ENCODE measurements at regions not wholly inside any gene's neighbourhood (a gene's known extent, or its start where the extent isn't known, plus 50 kb on each side); places are given as distances from the start of the nearest gene placed in this dataset.
A peak's percentile ranks its signal among the peaks of the same experiment; 100 is the strongest.

DNA sequence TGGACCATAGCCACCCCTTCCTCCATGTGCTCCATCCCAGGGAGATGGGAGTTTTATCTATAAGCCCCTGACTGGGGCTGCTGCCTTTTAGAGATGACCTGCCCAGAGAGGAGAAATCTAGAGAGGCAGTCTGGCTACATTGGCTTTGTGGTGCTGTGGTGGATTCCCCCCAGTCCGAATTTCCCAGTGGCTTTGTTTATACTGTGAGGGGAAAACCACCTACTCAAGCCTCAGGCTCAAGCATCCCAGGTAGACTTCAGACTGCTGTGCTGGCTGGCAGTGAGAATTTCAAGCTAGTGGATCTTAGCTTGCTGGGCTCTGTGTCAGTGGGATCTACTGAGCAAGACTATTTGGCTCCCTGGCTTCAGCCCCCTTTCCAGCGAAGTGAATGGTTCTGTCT is 1195.7 kb upstream of the PCDH20 start (continued):
- TF ChIP-seq POLR2AphosphoS5 (IDR thresholded peaks at IDR 0.05; ENCODE audit: low read depth) = no peak
- no peak for TF ChIP-seq ETS1 (IDR thresholded peaks at IDR 0.05)

DNA sequence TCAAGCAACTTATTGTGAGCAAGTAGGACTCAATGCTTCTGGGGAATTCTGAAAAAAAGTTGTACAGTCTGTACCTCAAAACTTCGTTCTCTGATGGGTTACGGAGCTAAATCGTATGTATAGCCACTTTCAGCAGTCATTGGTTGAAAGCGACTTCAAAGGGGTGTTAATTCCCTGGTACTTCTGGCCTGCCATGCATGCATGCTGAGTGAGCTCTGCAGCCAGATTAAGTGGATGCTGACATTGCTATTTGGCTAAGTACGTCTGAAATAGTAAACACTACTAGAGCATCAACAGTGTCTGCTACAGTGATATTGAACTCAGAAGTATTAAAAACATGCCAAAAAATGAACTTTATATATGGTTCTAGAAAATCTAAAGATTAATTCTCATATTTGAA is 1183.1 kb upstream of the PCDH20 start:
- H3K36me3 ChIP-seq (ENCODE audit: insufficient read depth) = no peaks in the 10 kb centered on the region
- H3K27ac ChIP-seq (ENCODE audit: low read depth) = no peak overlapping the region
- Mint-ChIP-seq H3K36me3 (ENCODE audit: low read depth) (no peaks in the 10 kb centered on the region), H3K27ac (no peak overlapping the region), H3K9me3 (no peaks in the 10 kb centered on the region), H3K27me3 (ENCODE audit: insufficient read depth, low read depth, poor library complexity) (no peaks in the 10 kb centered on the region), H3K4me3 (no peak overlapping the region), H3K4me1 (no peaks in the 10 kb centered on the region)
- no peak overlapping the region for H3K4me3 ChIP-seq
- no peaks in the 10 kb centered on the region for H3K79me2 ChIP-seq (replicated peaks; ENCODE audit: insufficient read depth)
- H3K4me1 ChIP-seq (ENCODE audit: insufficient read depth) = no peaks in the 10 kb centered on the region
- ATAC-seq = no peak
- H2AFZ ChIP-seq = no peak overlapping the region
- H3F3A ChIP-seq (replicated peaks; ENCODE audit: low read depth) = no peaks in the 10 kb centered on the region
- no peaks in the 10 kb centered on the region for H4K20me1 ChIP-seq (replicated peaks; ENCODE audit: insufficient read depth)
- H3K9me2 ChIP-seq (ENCODE audit: insufficient read depth) = no peaks in the 10 kb centered on the region; the same call in 1 of the 2 replicates
- no peak overlapping the region for H3K4me2 ChIP-seq
- no peaks in the 10 kb centered on the region for H3K27me3 ChIP-seq (ENCODE audit: insufficient read depth)
- DNase-seq (ENCODE audit: low spot score) = peak; percentile 18
- TF ChIP-seq ETS1 (IDR thresholded peaks at IDR 0.05) = no peak
- TF ChIP-seq EZH2 (IDR thresholded peaks at IDR 0.05; ENCODE audit: low read depth, unreplicated experiment) = no peak
- no peak for TF ChIP-seq CREB1 (CRISPR knock-in tag; IDR thresholded peaks at IDR 0.05; ENCODE audit: low read depth)
- no peak for TF ChIP-seq REST (IDR thresholded peaks at IDR 0.05; ENCODE audit: unreplicated experiment)
- no peak for TF ChIP-seq EZH2phosphoT487 (IDR thresholded peaks at IDR 0.05; ENCODE audit: unreplicated experiment)
- TF ChIP-seq STAT1 (IDR thresholded peaks at IDR 0.05; ENCODE audit: unreplicated experiment) = no peak
- no peak for TF ChIP-seq JUNB (IDR thresholded peaks at IDR 0.05; ENCODE audit: unreplicated experiment)
- TF ChIP-seq NANOG (IDR thresholded peaks at IDR 0.05; ENCODE audit: borderline replicate concordance) = no peak
- no peak for TF ChIP-seq ZNF114 (CRISPR knock-in tag; IDR thresholded peaks at IDR 0.05)
- TF ChIP-seq ZNF462 (CRISPR knock-in tag; IDR thresholded peaks at IDR 0.05) = no peak
- TF ChIP-seq POLR2AphosphoS5 (IDR thresholded peaks at IDR 0.05; ENCODE audit: low read depth) = no peak
- TF ChIP-seq ZNF331 (CRISPR knock-in tag; IDR thresholded peaks at IDR 0.05; ENCODE audit: low read depth) = no peak

All from GM23338 (cell line).